CD4-positive, alpha-beta memory T cell (primary cell): ENCODE measurements at regions not wholly inside any gene's neighbourhood (a gene's known extent, or its start where the extent isn't known, plus 50 kb on each side); places are given as distances from the start of the nearest gene placed in this dataset.

Source experiments
- CTCF ChIA-PET: fragments of 350-600 bp; sonication (Branson Sonifier 250); formaldehyde crosslinking; loops from one replicate; lab custom pipeline; 2021; ENCODE audit warnings: inconsistent platforms; ENCODE audit not compliant: partially characterized antibody; lab: Charles Lee
- POLR2A ChIA-PET: fragments of 350-600 bp; sonication (Branson Sonifier 250); formaldehyde crosslinking; loops from one replicate; lab custom pipeline; 2021; ENCODE audit not compliant: partially characterized antibody; lab: Charles Lee
- DNase-seq, 5 donors: peaks; one replicate each; pipeline versions ENCODE4 v3.0.0 to v3.0.0-alpha.2; 2020 to 2022; ENCODE audit warnings: mixed read lengths in 1 of 5
- H3K27ac ChIP-seq: one replicate; pipeline ENCODE4 v1.7.0; 2013; ENCODE audit warnings: low read depth, low read length
- H3K27me3 ChIP-seq: 2 replicates; pipeline ENCODE4 v1.7.0; 2013; ENCODE audit warnings: mild to moderate bottlenecking, low read length, moderate library complexity; ENCODE audit not compliant: insufficient read depth
- H3K36me3 ChIP-seq: 2 replicates; pipeline ENCODE4 v1.7.0; 2013; ENCODE audit warnings: mild to moderate bottlenecking, low read length, moderate library complexity; ENCODE audit not compliant: insufficient read depth
- H3K4me1 ChIP-seq: 2 replicates; pipeline ENCODE4 v1.7.0; 2013; ENCODE audit warnings: mild to moderate bottlenecking, low read length, moderate library complexity; ENCODE audit not compliant: insufficient read depth
- H3K4me3 ChIP-seq, 2 donors: one replicate each; pipeline ENCODE4 v1.7.0; 2013; ENCODE audit warnings: low read length in 2 of 2, mild to moderate bottlenecking in 1 of 2
- H3K9me3 ChIP-seq, 2 donors: one replicate each; pipeline ENCODE4 v1.7.0; 2013; ENCODE audit warnings: low read length in 2 of 2, control low read depth in 1 of 2; ENCODE audit not compliant: control insufficient read depth in 1 of 2
- H3K27ac Mint-ChIP-seq, 7 donors: one replicate each; pipeline ENCODE4 v1.8.0; 2020 to 2021; ENCODE audit warnings: mixed read lengths in 7 of 7, mild to moderate bottlenecking in 6 of 7, inconsistent platforms in 3 of 7, moderate library complexity in 3 of 7
- H3K27me3 Mint-ChIP-seq, 2 donors: one replicate each; pipeline ENCODE4 v1.8.0; 2020 to 2021; ENCODE audit warnings: mixed read lengths in 2 of 2
- H3K36me3 Mint-ChIP-seq, 2 donors: one replicate each; pipeline ENCODE4 v1.8.0; 2020 to 2021; ENCODE audit warnings: mixed read lengths in 2 of 2, inconsistent platforms in 1 of 2, mild to moderate bottlenecking in 1 of 2
- H3K4me1 Mint-ChIP-seq, 4 donors: one replicate each; pipeline ENCODE4 v1.8.0; 2020 to 2021; ENCODE audit warnings: mixed read lengths in 4 of 4, mild to moderate bottlenecking in 1 of 4
- H3K4me3 Mint-ChIP-seq, 8 donors: one replicate each; pipeline ENCODE4 v1.8.0; 2020 to 2021; ENCODE audit warnings: mixed read lengths in 8 of 8, mild to moderate bottlenecking in 7 of 8, moderate library complexity in 6 of 8, inconsistent platforms in 3 of 8
- H3K9me3 Mint-ChIP-seq, 8 donors: one replicate each; pipeline ENCODE4 v1.8.0; 2020 to 2021; ENCODE audit warnings: mixed read lengths in 8 of 8, mild to moderate bottlenecking in 5 of 8, inconsistent platforms in 3 of 8, moderate library complexity in 1 of 8
- intact Hi-C: fragments of 100-400 bp; cut with micrococcal nuclease; formaldehyde crosslinking; loops from one replicate; pipeline ENCODE4 v1.15.1; 2023

DNA sequence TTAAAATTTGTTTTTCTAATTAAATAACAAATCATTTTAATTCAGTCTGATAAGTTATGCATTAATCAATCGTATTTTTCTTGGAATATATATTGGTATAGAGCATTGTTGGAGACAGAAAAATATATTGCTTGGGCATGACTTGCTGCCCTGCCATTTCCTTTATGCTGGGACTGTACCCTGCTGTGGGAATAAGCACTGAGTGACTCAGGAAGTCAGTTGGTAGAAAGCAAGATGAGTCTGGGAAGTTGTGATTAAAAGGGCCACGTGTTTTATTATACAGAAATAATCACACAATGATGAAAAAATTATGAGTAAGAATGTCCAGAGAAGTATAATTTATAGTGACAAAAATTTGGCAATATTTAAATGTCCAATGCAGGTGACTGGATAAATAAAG lies 139.5 kb downstream of the KIF18A start:
- no peaks in the 10 kb centered on the region for H3K4me1 ChIP-seq
- H3K27me3 ChIP-seq = no peaks in the 10 kb centered on the region
- Mint-ChIP-seq H3K36me3 (no peaks in the 10 kb centered on the region), H3K27me3 (peaks cover 0 to 2% of the 10 kb centered on the region in 2 donors), H3K9me3 (peaks cover 0 to 5% (median 0%) of the 10 kb centered on the region in 8 donors), H3K4me3 (no peak overlapping the region), H3K4me1 (no peaks in the 10 kb centered on the region), H3K27ac (no peak overlapping the region)
- H3K27ac ChIP-seq = no peak overlapping the region
- H3K36me3 ChIP-seq = no peaks in the 10 kb centered on the region
- no peak for DNase-seq
- POLR2A ChIA-PET = no interaction called here
- intact Hi-C loops = no loop called here
- H3K4me3 ChIP-seq = no peak overlapping the region
- CTCF ChIA-PET = no interaction called here
- no peaks in the 10 kb centered on the region for H3K9me3 ChIP-seq

DNA sequence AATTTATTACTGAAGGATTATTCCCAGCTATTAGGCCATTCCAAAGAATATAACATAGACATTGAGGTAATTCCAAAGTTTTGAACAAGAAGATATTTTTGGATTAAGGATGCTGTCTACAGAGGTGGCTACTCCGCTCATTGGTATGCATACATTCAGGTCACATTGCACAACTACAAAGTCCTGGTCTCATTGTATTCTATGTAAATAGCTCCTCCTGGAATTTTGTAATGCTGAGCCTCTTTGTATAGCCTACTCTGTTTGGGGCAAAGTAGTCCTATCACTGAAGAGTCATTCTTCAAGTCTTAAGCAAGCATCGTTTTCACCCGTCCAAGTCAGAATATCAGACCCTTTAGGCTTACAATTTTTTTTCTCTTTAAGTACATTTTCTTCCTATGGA lies 142.4 kb downstream of the KIF18A start:
- CTCF ChIA-PET = interaction anchor here (1.1 kb wide), 1 partner anchor 12 kb away, joined by 3 read pairs; no protein-coding TSS in a partner anchor

GRCh38 chr11:27963370-27963769 lies 144.6 kb downstream of the KIF18A start:
- Histone ChIP-seq H3K36me3 (no peaks in the 10 kb centered on the region), H3K27me3 (no peaks in the 10 kb centered on the region), H3K9me3 (no peaks in the 10 kb centered on the region), H3K4me3 (no peak overlapping the region), H3K27ac (no peak overlapping the region), H3K4me1 (no peaks in the 10 kb centered on the region)
- ChIA-PET CTCF (no interaction called here), POLR2A (no interaction called here)
- Mint-ChIP-seq H3K4me1 (no peaks in the 10 kb centered on the region), H3K4me3 (no peak overlapping the region), H3K27ac (no peak overlapping the region), H3K27me3 (peaks cover 0 to 2% of the 10 kb centered on the region in 2 donors), H3K9me3 (peaks cover 0 to 5% (median 0%) of the 10 kb centered on the region in 8 donors), H3K36me3 (no peaks in the 10 kb centered on the region)
- no peak for DNase-seq
- intact Hi-C loops = no loop called here

More for the DNA sequence above, 142.4 kb downstream of the KIF18A start:
- H3K27me3 Mint-ChIP-seq = peaks cover 0 to 2% of the 10 kb centered on the region in 2 donors
- Histone ChIP-seq H3K27ac (no peak overlapping the region), H3K4me1 (no peaks in the 10 kb centered on the region), H3K27me3 (no peaks in the 10 kb centered on the region), H3K9me3 (no peaks in the 10 kb centered on the region), H3K36me3 (no peaks in the 10 kb centered on the region), H3K4me3 (no peak overlapping the region)
- no peaks in the 10 kb centered on the region for H3K4me1 Mint-ChIP-seq
- no peak for DNase-seq
- no peak overlapping the region for H3K4me3 Mint-ChIP-seq
- POLR2A ChIA-PET = no interaction called here
- peaks cover 0 to 5% (median 0%) of the 10 kb centered on the region in 8 donors for H3K9me3 Mint-ChIP-seq
- H3K36me3 Mint-ChIP-seq = no peaks in the 10 kb centered on the region
- no peak overlapping the region for H3K27ac Mint-ChIP-seq
- intact Hi-C loops = no loop called here

- Mint-ChIP-seq H3K27me3 (peaks cover 0 to 1% of the 10 kb centered on the region in 2 donors), H3K4me3 (no peak overlapping the region), H3K4me1 (no peaks in the 10 kb centered on the region), H3K9me3 (no peaks in the 10 kb centered on the region), H3K27ac (no peak overlapping the region), H3K36me3 (no peaks in the 10 kb centered on the region)
- intact Hi-C loops = no loop called here
- Histone ChIP-seq H3K9me3 (no peaks in the 10 kb centered on the region), H3K27ac (no peak overlapping the region), H3K27me3 (no peaks in the 10 kb centered on the region), H3K36me3 (no peaks in the 10 kb centered on the region), H3K4me3 (no peak overlapping the region), H3K4me1 (no peaks in the 10 kb centered on the region)
- CTCF ChIA-PET = no interaction called here
- no peak for DNase-seq
- POLR2A ChIA-PET = no interaction called here
Measured at GRCh38 chr11:27949951-27950738, 157.8 kb downstream of the KIF18A start.

GRCh38 chr11:27945348-27945747 lies 162.6 kb downstream of the KIF18A start:
- ChIA-PET POLR2A (no interaction called here), CTCF (no interaction called here)
- Histone ChIP-seq H3K27ac (no peak overlapping the region), H3K9me3 (no peaks in the 10 kb centered on the region), H3K4me3 (no peak overlapping the region), H3K36me3 (no peaks in the 10 kb centered on the region), H3K27me3 (no peaks in the 10 kb centered on the region), H3K4me1 (no peaks in the 10 kb centered on the region)
- no peak for DNase-seq
- H3K27ac Mint-ChIP-seq = no peak overlapping the region
- no peak overlapping the region for H3K4me3 Mint-ChIP-seq
- no peaks in the 10 kb centered on the region for H3K4me1 Mint-ChIP-seq
- H3K27me3 Mint-ChIP-seq = no peaks in the 10 kb centered on the region
- H3K36me3 Mint-ChIP-seq = no peaks in the 10 kb centered on the region
- H3K9me3 Mint-ChIP-seq = no peaks in the 10 kb centered on the region
- intact Hi-C loops = no loop called here

DNA sequence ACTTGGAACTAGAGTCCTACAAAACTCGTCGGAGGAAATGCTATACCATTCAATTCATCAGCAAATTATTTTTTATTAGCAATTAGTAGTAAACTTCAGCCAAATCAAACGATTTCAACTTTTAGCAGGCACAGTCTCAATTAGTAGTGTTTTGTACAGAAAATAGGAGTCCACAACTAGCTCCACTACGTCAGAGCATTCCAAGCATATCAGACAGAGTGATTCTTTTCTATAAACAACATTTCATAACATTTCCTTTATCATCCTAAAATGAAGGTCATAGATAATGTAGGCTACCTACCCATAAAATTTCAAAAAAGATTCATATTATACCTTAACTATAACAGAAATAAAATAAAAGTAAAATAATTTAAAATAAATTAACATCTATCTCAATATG lies 169.9 kb downstream of the KIF18A start:
- no peaks in the 10 kb centered on the region for H3K4me1 Mint-ChIP-seq
- POLR2A ChIA-PET = no interaction called here
- peaks cover 0 to 8% (median 2%) of the 10 kb centered on the region in 8 donors for H3K9me3 Mint-ChIP-seq
- H3K36me3 Mint-ChIP-seq = no peaks in the 10 kb centered on the region
- Histone ChIP-seq H3K4me3 (no peak overlapping the region), H3K36me3 (no peaks in the 10 kb centered on the region), H3K27ac (no peak overlapping the region), H3K9me3 (no peaks in the 10 kb centered on the region), H3K27me3 (no peaks in the 10 kb centered on the region), H3K4me1 (no peaks in the 10 kb centered on the region)
- intact Hi-C loops = no loop called here
- H3K27me3 Mint-ChIP-seq = peaks cover 0 to 1% of the 10 kb centered on the region in 2 donors
- CTCF ChIA-PET = no interaction called here
- DNase-seq = no peak
- H3K4me3 Mint-ChIP-seq = no peak overlapping the region
- H3K27ac Mint-ChIP-seq = no peak overlapping the region

DNA sequence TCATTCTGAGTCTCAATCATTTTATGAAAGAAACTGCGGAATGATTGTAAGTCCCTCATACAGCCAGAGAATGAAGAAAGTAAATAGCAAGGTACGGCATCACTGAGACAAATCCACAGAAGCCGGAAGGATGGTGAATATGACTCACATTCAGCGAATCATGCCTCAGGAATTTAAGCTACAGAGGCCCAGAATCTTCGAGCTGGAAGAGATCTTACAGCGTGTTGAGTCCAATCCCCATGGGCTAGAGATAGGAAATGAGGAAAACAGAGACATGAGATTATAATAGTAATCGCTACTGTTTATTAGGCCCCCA lies 173.2 kb downstream of the KIF18A start:
- no peaks in the 10 kb centered on the region for H3K36me3 ChIP-seq
- POLR2A ChIA-PET = no interaction called here
- Mint-ChIP-seq H3K27me3 (peaks cover 0 to 2% of the 10 kb centered on the region in 2 donors), H3K4me1 (no peaks in the 10 kb centered on the region), H3K9me3 (peaks cover 0 to 8% (median 2%) of the 10 kb centered on the region in 8 donors), H3K27ac (no peak overlapping the region), H3K4me3 (no peak overlapping the region), H3K36me3 (no peaks in the 10 kb centered on the region)
- intact Hi-C loops = no loop called here
- H3K4me3 ChIP-seq = no peak overlapping the region
- no peak overlapping the region for H3K27ac ChIP-seq
- no peaks in the 10 kb centered on the region for H3K4me1 ChIP-seq
- no peak for DNase-seq
- no peaks in the 10 kb centered on the region for H3K9me3 ChIP-seq
- CTCF ChIA-PET = no interaction called here
- H3K27me3 ChIP-seq = no peaks in the 10 kb centered on the region
